GM21737 (cell line): ENCODE measurements at regions not wholly inside any gene's neighbourhood (a gene's known extent, or its start where the extent isn't known, plus 50 kb on each side); places are given as distances from the start of the nearest gene placed in this dataset.

ENCODE experiments used
- ATAC-seq: cut with Tn5 transposase; IDR thresholded peaks from one replicate; pipeline ENCODE4 v1.9.1; 2021; ENCODE audit warnings: mild to moderate bottlenecking, moderate library complexity; ENCODE audit not compliant: unreplicated experiment

GRCh38 chr10:3229815-3230214 lies 57.2 kb upstream of the PITRM1 start:
- no peak for ATAC-seq

GRCh38 chr10:3228629-3228945 lies 56.0 kb upstream of the PITRM1 start:
- no peak for ATAC-seq

DNA sequence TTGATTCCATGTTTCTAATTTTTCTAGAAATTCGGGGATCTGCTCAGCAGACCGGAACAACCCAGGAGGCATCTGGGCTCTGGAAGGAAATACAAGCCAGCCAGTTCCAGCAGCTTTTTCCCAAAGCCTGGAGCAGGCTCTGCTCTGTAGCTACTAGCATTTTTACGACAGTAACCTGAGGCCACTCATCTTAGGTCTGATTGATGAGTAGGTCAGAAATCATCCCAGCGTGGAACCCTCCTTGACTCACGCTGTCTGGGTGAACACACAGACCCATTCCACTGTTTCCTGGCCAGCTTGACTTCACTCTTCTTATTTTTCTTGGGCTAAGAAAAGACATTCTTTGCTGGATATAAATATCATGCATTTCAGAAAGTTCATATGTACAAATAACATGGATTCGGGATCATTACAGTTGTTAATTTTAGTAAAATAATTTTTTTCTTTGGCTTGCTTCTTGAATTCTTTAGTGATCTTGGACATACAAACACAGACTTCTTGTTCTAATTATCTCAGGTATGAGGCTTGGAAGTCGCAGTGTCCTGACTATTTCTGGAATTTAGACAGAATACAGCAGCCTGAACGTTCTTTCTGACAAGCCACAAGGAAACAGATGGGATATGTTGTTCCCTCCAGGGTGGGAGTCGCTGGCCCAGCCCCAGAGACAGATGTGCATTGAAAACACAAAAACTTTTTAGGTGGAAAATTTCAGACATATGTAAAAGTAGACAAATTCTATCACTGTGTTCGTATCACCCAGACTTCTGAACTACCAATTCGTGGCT lies 54.6 kb upstream of the PITRM1 start:
- no peak for ATAC-seq

DNA sequence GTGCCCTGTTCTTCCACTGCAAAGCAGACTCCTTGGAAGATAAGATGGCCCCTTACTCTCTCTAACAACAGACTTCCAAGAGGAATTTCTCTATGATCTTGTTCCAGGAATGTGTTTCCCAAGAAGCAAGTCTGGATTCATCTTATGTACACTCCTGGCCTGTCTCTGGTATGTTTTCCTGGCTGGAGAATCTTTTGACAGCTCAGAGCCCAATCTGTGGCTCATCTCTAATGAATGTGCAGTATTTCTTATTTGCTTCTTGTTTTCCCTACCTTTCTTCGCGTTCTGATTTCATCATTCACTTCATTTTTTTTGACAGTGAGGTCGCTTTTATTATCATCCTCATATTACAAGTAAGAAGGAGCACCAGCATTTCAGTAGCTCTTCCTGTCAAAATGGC lies 53.0 kb upstream of the PITRM1 start:
- ATAC-seq, result no peak

GRCh38 chr10:3224241-3224640 lies 51.7 kb upstream of the PITRM1 start:
- no peak for ATAC-seq

DNA sequence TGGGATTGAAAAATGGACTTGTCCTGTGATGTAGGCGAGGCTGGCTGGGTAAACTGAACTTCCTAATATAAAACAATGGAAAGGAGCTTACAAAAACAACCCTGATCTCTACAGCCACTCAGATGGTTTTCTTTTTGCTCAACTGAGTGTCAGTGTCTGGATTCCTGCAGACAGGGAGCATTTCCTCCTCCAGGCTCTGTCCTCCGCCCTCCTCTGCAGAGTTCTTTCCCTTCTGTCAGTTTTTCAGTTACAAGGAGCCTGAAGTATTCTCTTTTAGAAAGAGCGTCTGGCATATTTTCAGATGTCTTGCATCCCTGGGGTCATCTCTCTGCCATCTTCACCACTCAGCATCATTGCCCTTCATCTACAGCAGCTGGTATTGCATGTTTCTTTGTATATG lies 50.0 kb upstream of the PITRM1 start:
- no peak for ATAC-seq
